GM23248 (cell line): ENCODE measurements at regions not wholly inside any gene's neighbourhood (a gene's known extent, or its start where the extent isn't known, plus 50 kb on each side); places are given as distances from the start of the nearest gene placed in this dataset.

Experiments
- EZH2 ChIP-seq: fragments of 200-600 bp; sonication (generic); IDR thresholded peaks from 2 replicates; pipeline ENCODE4 v1.6.1; 2018; ENCODE audit warnings: antibody characterized with exemption, mild to moderate bottlenecking; ENCODE audit not compliant: insufficient read depth, poor library complexity, severe bottlenecking
- EZH2phosphoT487 ChIP-seq: fragments of 200-600 bp; sonication (generic); IDR thresholded peaks from 2 replicates; pipeline ENCODE4 v1.6.1; 2018; ENCODE audit warnings: antibody characterized with exemption, moderate library complexity, mild to moderate bottlenecking, low read depth; ENCODE audit not compliant: insufficient read depth

DNA sequence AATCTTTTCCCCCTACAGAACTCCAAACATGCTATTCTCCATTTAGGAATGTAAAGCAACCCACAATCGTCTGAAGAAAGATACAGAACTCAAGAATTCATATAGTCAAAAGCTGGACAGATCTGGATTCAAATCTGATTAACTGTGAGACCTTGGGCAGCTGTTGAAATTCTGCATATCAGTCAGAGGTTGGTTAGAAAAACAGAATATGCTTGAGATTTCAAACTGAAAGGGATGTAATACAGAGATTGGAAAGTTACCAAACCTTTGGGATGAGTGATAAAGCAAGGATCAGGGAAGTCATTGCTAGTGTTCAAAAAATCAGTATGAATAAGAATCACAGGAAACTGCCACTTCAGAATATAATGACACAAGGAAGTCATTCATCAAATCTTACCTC lies 406.6 kb downstream of the HTR7 start:
- no peak for TF ChIP-seq EZH2
- TF ChIP-seq EZH2phosphoT487: no peak
